ENCODE measurements at regions not wholly inside any gene's neighbourhood (a gene's known extent, or its start where the extent isn't known, plus 50 kb on each side); places are given as distances from the start of the nearest gene placed in this dataset.

DNA sequence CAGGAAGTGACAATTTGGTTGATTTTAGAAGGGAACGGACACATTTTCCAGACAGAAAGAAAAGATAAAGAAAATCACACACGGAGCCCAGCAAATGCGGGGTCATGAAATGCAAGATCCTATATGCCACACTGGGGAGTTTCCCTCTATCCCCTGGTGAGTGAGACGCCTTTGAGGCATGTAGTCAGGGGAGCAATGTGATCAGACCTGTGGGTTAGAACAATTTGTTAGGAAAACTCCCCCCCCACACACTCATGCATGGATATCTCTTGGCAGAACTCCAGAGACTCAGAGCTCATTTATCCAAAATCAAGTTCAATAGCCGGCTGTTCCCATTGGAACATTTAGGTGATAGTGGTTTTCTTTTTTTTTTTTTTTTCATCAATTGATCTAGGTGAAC is 71.7 kb upstream of the TRIO start:
- H2AFZ ChIP-seq (ENCODE audit: low read length) = no peak overlapping the region
- BruUV-seq (replicated peaks) = no TSS peak
- in situ Hi-C loops (cut with HindIII; ENCODE audit: extremely low pct_ligation_motif_present, low pct_unique_long_range_greater_than_20kb) = no loop called here
- DNase-seq (ENCODE audit: low spot score) (no peak), FAIRE-seq (no peak), ATAC-seq (no peak)
- POLR2A ChIA-PET = no interaction called here
- TF ChIP-seq, protein P1, sequence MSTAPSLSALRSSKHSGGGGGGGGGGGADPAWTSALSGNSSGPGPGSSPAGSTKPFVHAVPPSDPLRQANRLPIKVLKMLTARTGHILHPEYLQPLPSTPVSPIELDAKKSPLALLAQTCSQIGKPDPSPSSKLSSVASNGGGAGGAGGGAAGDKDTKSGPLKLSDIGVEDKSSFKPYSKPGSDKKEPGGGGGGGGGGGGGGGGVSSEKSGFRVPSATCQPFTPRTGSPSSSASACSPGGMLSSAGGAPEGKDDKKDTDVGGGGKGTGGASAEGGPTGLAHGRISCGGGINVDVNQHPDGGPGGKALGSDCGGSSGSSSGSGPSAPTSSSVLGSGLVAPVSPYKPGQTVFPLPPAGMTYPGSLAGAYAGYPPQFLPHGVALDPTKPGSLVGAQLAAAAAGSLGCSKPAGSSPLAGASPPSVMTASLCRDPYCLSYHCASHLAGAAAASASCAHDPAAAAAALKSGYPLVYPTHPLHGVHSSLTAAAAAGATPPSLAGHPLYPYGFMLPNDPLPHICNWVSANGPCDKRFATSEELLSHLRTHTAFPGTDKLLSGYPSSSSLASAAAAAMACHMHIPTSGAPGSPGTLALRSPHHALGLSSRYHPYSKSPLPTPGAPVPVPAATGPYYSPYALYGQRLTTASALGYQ (CRISPR knock-in tag; IDR thresholded peaks at IDR 0.05) = no peak
- TF ChIP-seq, protein P2, sequence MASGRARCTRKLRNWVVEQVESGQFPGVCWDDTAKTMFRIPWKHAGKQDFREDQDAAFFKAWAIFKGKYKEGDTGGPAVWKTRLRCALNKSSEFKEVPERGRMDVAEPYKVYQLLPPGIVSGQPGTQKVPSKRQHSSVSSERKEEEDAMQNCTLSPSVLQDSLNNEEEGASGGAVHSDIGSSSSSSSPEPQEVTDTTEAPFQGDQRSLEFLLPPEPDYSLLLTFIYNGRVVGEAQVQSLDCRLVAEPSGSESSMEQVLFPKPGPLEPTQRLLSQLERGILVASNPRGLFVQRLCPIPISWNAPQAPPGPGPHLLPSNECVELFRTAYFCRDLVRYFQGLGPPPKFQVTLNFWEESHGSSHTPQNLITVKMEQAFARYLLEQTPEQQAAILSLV (CRISPR knock-in tag; IDR thresholded peaks at IDR 0.05; ENCODE audit: borderline replicate concordance) = no peak
- TF ChIP-seq ZIK1 (CRISPR knock-in tag; IDR thresholded peaks at IDR 0.05; ENCODE audit: borderline replicate concordance, low read depth) (no peak), MIER3 (CRISPR knock-in tag; IDR thresholded peaks at IDR 0.05; ENCODE audit: borderline replicate concordance) (no peak), NRL (CRISPR knock-in tag; IDR thresholded peaks at IDR 0.05; ENCODE audit: borderline replicate concordance) (no peak), RNF2 (conservative IDR thresholded peaks at IDR 0.05; ENCODE audit: low read depth) (no peak), ESRRA (CRISPR knock-in tag; IDR thresholded peaks at IDR 0.05; ENCODE audit: low read depth) (no peak), ZNF205 (CRISPR knock-in tag; IDR thresholded peaks at IDR 0.05) (no peak), EED (CRISPR knock-in tag; IDR thresholded peaks at IDR 0.05) (no peak), KAT8 (CRISPR knock-in tag; IDR thresholded peaks at IDR 0.05) (no peak)
- TF ChIP-seq, protein P3, sequence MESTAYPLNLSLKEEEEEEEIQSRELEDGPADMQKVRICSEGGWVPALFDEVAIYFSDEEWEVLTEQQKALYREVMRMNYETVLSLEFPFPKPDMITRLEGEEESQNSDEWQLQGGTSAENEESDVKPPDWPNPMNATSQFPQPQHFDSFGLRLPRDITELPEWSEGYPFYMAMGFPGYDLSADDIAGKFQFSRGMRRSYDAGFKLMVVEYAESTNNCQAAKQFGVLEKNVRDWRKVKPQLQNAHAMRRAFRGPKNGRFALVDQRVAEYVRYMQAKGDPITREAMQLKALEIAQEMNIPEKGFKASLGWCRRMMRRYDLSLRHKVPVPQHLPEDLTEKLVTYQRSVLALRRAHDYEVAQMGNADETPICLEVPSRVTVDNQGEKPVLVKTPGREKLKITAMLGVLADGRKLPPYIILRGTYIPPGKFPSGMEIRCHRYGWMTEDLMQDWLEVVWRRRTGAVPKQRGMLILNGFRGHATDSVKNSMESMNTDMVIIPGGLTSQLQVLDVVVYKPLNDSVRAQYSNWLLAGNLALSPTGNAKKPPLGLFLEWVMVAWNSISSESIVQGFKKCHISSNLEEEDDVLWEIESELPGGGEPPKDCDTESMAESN (CRISPR knock-in tag; conservative IDR thresholded peaks at IDR 0.05) = no peak
- TF ChIP-seq, protein P4, sequence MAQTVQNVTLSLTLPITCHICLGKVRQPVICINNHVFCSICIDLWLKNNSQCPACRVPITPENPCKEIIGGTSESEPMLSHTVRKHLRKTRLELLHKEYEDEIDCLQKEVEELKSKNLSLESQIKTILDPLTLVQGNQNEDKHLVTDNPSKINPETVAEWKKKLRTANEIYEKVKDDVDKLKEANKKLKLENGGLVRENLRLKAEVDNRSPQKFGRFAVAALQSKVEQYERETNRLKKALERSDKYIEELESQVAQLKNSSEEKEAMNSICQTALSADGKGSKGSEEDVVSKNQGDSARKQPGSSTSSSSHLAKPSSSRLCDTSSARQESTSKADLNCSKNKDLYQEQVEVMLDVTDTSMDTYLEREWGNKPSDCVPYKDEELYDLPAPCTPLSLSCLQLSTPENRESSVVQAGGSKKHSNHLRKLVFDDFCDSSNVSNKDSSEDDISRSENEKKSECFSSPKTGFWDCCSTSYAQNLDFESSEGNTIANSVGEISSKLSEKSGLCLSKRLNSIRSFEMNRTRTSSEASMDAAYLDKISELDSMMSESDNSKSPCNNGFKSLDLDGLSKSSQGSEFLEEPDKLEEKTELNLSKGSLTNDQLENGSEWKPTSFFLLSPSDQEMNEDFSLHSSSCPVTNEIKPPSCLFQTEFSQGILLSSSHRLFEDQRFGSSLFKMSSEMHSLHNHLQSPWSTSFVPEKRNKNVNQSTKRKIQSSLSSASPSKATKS (CRISPR knock-in tag; IDR thresholded peaks at IDR 0.05) = no peak
- no peak overlapping the region for H3K9ac ChIP-seq (ENCODE audit: insufficient read depth, low read depth, low read length)
- no peaks in the 10 kb centered on the region for H3K4me1 ChIP-seq (ENCODE audit: insufficient read depth, low read length)
- H3K4me3 ChIP-seq (replicated peaks in 1 of 3; ENCODE audit: insufficient read depth in 1 of 3, low read depth in 2 of 3, low read length in 3 of 3) = no peak overlapping the region
- 0% methylated on average over 5 of the region's 5 CpGs for WGBS (ENCODE audit: low lambda C conversion rate)
- no peaks in the 10 kb centered on the region for H3K79me2 ChIP-seq (ENCODE audit: insufficient read depth, low read length)
- H3K4me2 ChIP-seq (ENCODE audit: low read depth, low read length) = no peak overlapping the region
- H3K9me3 ChIP-seq (ENCODE audit: low read length) = no peaks in the 10 kb centered on the region
- H3K27me3 ChIP-seq (ENCODE audit: control insufficient read depth in 1 of 2, insufficient read depth in 2 of 2, low read length in 2 of 2) = peaks cover 5 to 44% of the 10 kb centered on the region in 2 experiments; a peak in 4 of 5 replicates
- CTCF ChIA-PET (ENCODE audit: low intra/inter-chr PET ratio, low total read pairs) = no interaction called here
- no peaks in the 10 kb centered on the region for H4K20me1 ChIP-seq (ENCODE audit: insufficient read depth, low read length)
- H3K36me3 ChIP-seq (replicated peaks in 1 of 2; ENCODE audit: control insufficient read depth in 1 of 2, insufficient read depth in 2 of 2, low read length in 2 of 2) = no peaks in the 10 kb centered on the region
- no peak overlapping the region for H3K27ac ChIP-seq (ENCODE audit: extremely low read length, insufficient read depth, low read length)
- intact Hi-C loops (cut with micrococcal nuclease; ENCODE audit: unreplicated experiment) = no loop called here

Measured in HepG2 (cell line).